ENCODE measurements at regions not wholly inside any gene's neighbourhood (a gene's known extent, or its start where the extent isn't known, plus 50 kb on each side); places are given as distances from the start of the nearest gene placed in this dataset.

DNA sequence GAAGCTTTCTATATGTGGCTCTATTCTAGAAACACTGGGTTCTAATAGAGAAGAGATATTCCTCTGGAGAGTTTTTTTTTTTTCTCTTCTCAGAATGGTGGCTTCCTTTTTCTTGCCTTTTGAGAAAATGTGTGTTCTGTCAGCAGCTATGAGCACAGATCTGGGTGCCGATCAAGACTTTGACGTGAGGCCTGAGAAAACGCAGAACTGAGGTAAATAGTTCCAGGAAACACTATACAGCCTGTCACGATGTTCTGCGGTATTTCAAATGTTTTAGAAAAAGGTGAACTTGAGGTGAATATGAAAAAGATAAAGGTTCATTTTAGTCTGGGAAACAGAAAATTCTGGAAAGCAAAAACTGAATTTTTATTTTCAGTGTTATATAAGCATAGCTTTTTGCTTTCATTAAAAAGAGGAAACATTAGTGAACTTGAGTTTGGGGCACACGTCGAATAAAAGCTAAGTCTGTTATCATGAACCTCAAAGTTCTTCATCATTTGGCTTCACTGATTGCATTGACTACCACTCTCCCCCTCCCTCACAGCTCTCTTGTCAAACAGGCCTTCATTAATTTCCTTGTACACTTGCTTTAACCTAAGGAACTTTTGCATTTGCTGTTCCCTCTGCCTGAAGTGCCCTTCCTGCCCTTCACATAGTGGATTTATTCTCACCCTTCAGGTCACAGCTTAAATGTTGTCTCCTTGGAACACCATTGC is 265.1 kb downstream of the NFKBIZ start:
- Histone ChIP-seq H3K36me3 (replicated peaks in 1 of 2; ENCODE audit: control insufficient read depth in 1 of 2, insufficient read depth in 2 of 2, low read length in 2 of 2) (no peaks in the 10 kb centered on the region), H3K4me3 (replicated peaks in 1 of 3; ENCODE audit: low read depth in 2 of 3, low read length in 3 of 3) (no peak overlapping the region), H3K4me1 (ENCODE audit: control insufficient read depth in 1 of 2, insufficient read depth in 2 of 2, low read length in 2 of 2) (no peaks in the 10 kb centered on the region), H3K4me2 (replicated peaks; ENCODE audit: extremely low read depth, low read length, poor library complexity, severe bottlenecking) (no peak overlapping the region), H3K27me3 (ENCODE audit: control insufficient read depth in 2 of 2, insufficient read depth in 2 of 2, low read length in 2 of 2) (no peaks in the 10 kb centered on the region), H3K9ac (ENCODE audit: insufficient read depth, low read length, poor library complexity, severe bottlenecking) (no peak overlapping the region), H2AFZ (ENCODE audit: insufficient read depth, low read depth, low read length, poor library complexity, severe bottlenecking) (peak overlapping the region; percentile 34), H3K79me2 (ENCODE audit: insufficient read depth, low read length) (no peaks in the 10 kb centered on the region), H3K27ac (ENCODE audit: low read depth in 1 of 2, low read length in 2 of 2) (no peak overlapping the region), H4K20me1 (ENCODE audit: insufficient read depth, low read length) (no peaks in the 10 kb centered on the region), H3K9me3 (replicated peaks in 1 of 2; ENCODE audit: control insufficient read depth in 1 of 2, insufficient read depth in 1 of 2, low read length in 2 of 2) (no peaks in the 10 kb centered on the region)
- peak overlapping the region in 2 of 7 donors; percentile 43 to 51 for H3K27ac Mint-ChIP-seq
- no peaks in the 10 kb centered on the region for H3K36me3 Mint-ChIP-seq
- H3K4me3 Mint-ChIP-seq, result peak overlapping the region in 1 of 2 donors; percentile 5
- 27% methylated on average over 7 of the region's 7 CpGs for WGBS (ENCODE audit: insufficient coverage)
- DNase-seq, result no peak
- peaks cover 10% of the 10 kb centered on the region for H3K4me1 Mint-ChIP-seq
- H3K9me3 Mint-ChIP-seq, result peaks cover 0 to 7% (median 0%) of the 10 kb centered on the region in 7 donors
- H3K27me3 Mint-ChIP-seq (ENCODE audit: low read depth in 3 of 3), result peaks cover 0 to 2% (median 0%) of the 10 kb centered on the region in 3 donors
- intact Hi-C loops (cut with micrococcal nuclease), result no loop called here
- TF ChIP-seq, protein P1, sequence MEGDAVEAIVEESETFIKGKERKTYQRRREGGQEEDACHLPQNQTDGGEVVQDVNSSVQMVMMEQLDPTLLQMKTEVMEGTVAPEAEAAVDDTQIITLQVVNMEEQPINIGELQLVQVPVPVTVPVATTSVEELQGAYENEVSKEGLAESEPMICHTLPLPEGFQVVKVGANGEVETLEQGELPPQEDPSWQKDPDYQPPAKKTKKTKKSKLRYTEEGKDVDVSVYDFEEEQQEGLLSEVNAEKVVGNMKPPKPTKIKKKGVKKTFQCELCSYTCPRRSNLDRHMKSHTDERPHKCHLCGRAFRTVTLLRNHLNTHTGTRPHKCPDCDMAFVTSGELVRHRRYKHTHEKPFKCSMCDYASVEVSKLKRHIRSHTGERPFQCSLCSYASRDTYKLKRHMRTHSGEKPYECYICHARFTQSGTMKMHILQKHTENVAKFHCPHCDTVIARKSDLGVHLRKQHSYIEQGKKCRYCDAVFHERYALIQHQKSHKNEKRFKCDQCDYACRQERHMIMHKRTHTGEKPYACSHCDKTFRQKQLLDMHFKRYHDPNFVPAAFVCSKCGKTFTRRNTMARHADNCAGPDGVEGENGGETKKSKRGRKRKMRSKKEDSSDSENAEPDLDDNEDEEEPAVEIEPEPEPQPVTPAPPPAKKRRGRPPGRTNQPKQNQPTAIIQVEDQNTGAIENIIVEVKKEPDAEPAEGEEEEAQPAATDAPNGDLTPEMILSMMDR (IDR thresholded peaks at IDR 0.05), result no peak

DNA sequence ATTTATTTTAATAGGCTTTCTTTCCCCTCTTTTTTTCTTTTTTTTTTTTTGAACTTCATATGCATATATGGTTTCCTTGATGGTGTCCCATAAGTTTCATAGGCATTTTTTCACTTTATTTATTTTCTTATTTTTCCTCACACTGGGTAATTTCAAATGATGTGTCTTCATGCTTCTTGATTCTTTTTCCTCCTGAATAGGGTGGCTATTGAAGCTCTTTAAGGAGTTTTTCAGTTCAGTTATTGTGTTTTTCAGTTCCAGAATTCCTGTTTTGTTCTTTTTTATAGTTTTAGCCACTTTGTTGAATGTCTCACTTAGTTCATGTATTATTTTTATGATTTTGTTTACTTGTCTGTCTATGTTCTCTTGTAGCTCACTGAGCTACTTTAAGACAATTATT is 273.2 kb downstream of the NFKBIZ start:
- H3K9me3 Mint-ChIP-seq, result peaks cover 7 to 28% (median 20%) of the 10 kb centered on the region in 7 donors
- no peak overlapping the region for H3K27ac Mint-ChIP-seq
- no peak overlapping the region for H3K27ac ChIP-seq (ENCODE audit: low read depth in 1 of 2, low read length in 2 of 2)
- H3K9ac ChIP-seq (ENCODE audit: insufficient read depth, low read length, poor library complexity, severe bottlenecking), result no peak overlapping the region
- H3K27me3 Mint-ChIP-seq (ENCODE audit: low read depth in 3 of 3), result peaks cover 0 to 2% (median 0%) of the 10 kb centered on the region in 3 donors
- H3K36me3 Mint-ChIP-seq, result peaks cover 4 to 15% of the 10 kb centered on the region in 2 donors
- H2AFZ ChIP-seq (ENCODE audit: insufficient read depth, low read depth, low read length, poor library complexity, severe bottlenecking), result no peak overlapping the region
- H3K4me2 ChIP-seq (replicated peaks; ENCODE audit: extremely low read depth, low read length, poor library complexity, severe bottlenecking), result no peak overlapping the region
- TF ChIP-seq, protein P1 (IDR thresholded peaks at IDR 0.05), result no peak
- no peaks in the 10 kb centered on the region for H3K79me2 ChIP-seq (ENCODE audit: insufficient read depth, low read length)
- H3K27me3 ChIP-seq (ENCODE audit: control insufficient read depth in 2 of 2, insufficient read depth in 2 of 2, low read length in 2 of 2), result no peaks in the 10 kb centered on the region
- H3K4me1 Mint-ChIP-seq, result peaks cover 9% of the 10 kb centered on the region
- H3K36me3 ChIP-seq (replicated peaks in 1 of 2; ENCODE audit: control insufficient read depth in 1 of 2, insufficient read depth in 2 of 2, low read length in 2 of 2), result no peaks in the 10 kb centered on the region
- no peak overlapping the region for H3K4me3 ChIP-seq (replicated peaks in 1 of 3; ENCODE audit: low read depth in 2 of 3, low read length in 3 of 3)
- DNase-seq, result no peak
- H3K9me3 ChIP-seq (replicated peaks in 1 of 2; ENCODE audit: control insufficient read depth in 1 of 2, insufficient read depth in 1 of 2, low read length in 2 of 2), result peaks cover 12 to 17% of the 10 kb centered on the region in 2 donors
- H3K4me1 ChIP-seq (ENCODE audit: control insufficient read depth in 1 of 2, insufficient read depth in 2 of 2, low read length in 2 of 2), result peaks cover 0 to 11% of the 10 kb centered on the region in 2 donors
- H3K4me3 Mint-ChIP-seq, result no peak overlapping the region
- H4K20me1 ChIP-seq (ENCODE audit: insufficient read depth, low read length), result no peaks in the 10 kb centered on the region
- intact Hi-C loops (cut with micrococcal nuclease), result no loop called here
